Dendritic cell treated with granulocyte-macrophage colony-stimulating factor and Interleukin-4, amounts not matched to agents 40 ng/mL and 50 ng/mL, for 4 days (primary cell): ENCODE measurements at regions not wholly inside any gene's neighbourhood (a gene's known extent, or its start where the extent isn't known, plus 50 kb on each side); places are given as distances from the start of the nearest gene placed in this dataset.
"Not testable (repeated sequence)": the region's sequence is repeated elsewhere in the genome, so short reads cannot be mapped to it uniquely, and the experiment has no call there.

ENCODE experiments used
- H3K27ac Mint-ChIP-seq: one replicate; pipeline ENCODE4 v1.8.0; 2022; ENCODE audit warnings: mild to moderate bottlenecking, mixed read lengths
- H3K27me3 Mint-ChIP-seq: one replicate; pipeline ENCODE4 v1.8.0; 2022; ENCODE audit warnings: mild to moderate bottlenecking, mixed read lengths
- H3K36me3 Mint-ChIP-seq: one replicate; pipeline ENCODE4 v1.8.0; 2022; ENCODE audit warnings: low read depth, mixed read lengths
- H3K4me1 Mint-ChIP-seq: one replicate; pipeline ENCODE4 v1.8.0; 2022; ENCODE audit warnings: low read depth, mixed read lengths
- H3K4me3 Mint-ChIP-seq: one replicate; pipeline ENCODE4 v1.8.0; 2022; ENCODE audit warnings: mild to moderate bottlenecking, moderate library complexity, mixed read lengths
- H3K9me3 Mint-ChIP-seq: one replicate; pipeline ENCODE4 v1.8.0; 2022; ENCODE audit warnings: mixed read lengths
- intact Hi-C: fragments of 100-400 bp; cut with micrococcal nuclease; formaldehyde crosslinking; loops from one replicate; pipeline ENCODE4 v1.15.0; 2022

DNA sequence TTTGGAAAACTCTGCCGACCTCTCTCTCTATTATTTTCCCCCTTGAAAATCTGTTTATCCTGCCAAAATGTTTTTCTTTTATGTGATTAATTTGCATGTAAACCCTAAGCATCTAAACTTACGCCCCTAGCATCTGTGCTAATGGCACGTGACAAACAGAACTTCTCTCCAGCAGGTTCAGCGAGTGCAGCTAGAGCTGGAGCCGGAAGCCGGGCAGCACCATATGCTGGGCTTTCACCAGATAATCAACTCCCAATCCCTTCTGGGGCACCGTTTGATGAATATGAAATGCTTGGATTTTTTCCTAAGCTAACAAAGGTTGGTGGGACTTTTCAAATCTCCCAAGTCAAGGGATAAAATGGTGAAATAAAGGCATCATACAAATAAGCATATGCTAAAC, 667.5 kb upstream of the TMEM132C start:
- no peak overlapping the region for H3K27ac Mint-ChIP-seq
- H3K36me3 Mint-ChIP-seq: no peaks in the 10 kb centered on the region
- no peaks in the 10 kb centered on the region for H3K27me3 Mint-ChIP-seq
- H3K9me3 Mint-ChIP-seq: no peaks in the 10 kb centered on the region
- no peak overlapping the region for H3K4me3 Mint-ChIP-seq
- H3K4me1 Mint-ChIP-seq: no peaks in the 10 kb centered on the region
- intact Hi-C loops: no loop called here

DNA sequence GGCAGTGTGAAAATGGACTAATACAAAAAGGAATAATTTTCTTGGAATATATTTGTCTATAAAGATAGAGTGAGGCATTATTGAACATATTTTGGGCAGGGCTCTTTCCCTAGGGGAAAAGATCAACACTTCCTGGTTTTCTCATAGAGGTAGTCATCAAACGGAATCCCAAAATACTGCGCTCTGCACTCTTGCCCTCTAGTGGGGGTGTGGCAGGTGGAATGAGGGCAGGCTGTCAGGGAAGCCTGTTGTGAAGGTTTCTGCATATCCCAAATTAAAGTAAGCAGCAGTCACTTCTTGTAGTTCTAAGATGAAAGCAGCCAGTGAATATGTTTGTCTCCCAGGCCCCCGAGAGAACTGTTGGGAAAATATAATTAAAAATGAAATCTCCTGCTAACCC, 666.8 kb upstream of the TMEM132C start:
- H3K9me3 Mint-ChIP-seq: no peaks in the 10 kb centered on the region
- no peak overlapping the region for H3K4me3 Mint-ChIP-seq
- H3K36me3 Mint-ChIP-seq: no peaks in the 10 kb centered on the region
- intact Hi-C loops: no loop called here
- H3K27me3 Mint-ChIP-seq: no peaks in the 10 kb centered on the region
- H3K27ac Mint-ChIP-seq: no peak overlapping the region
- H3K4me1 Mint-ChIP-seq: no peaks in the 10 kb centered on the region

GRCh38 chr12:127606476-127607015, 660.4 kb upstream of the TMEM132C start:
- H3K4me1 Mint-ChIP-seq: no peaks in the 10 kb centered on the region
- intact Hi-C loops: no loop called here
- peaks cover 24% of the 10 kb centered on the region for H3K9me3 Mint-ChIP-seq
- H3K36me3 Mint-ChIP-seq: no peaks in the 10 kb centered on the region
- no peak overlapping the region for H3K27ac Mint-ChIP-seq
- H3K27me3 Mint-ChIP-seq: no peaks in the 10 kb centered on the region
- no peak overlapping the region for H3K4me3 Mint-ChIP-seq

GRCh38 chr12:127607146-127607725, 659.7 kb upstream of the TMEM132C start:
- no peak overlapping the region for H3K4me3 Mint-ChIP-seq
- no peaks in the 10 kb centered on the region for H3K4me1 Mint-ChIP-seq
- intact Hi-C loops: no loop called here
- H3K27ac Mint-ChIP-seq: no peak overlapping the region
- no peaks in the 10 kb centered on the region for H3K27me3 Mint-ChIP-seq
- H3K36me3 Mint-ChIP-seq: no peaks in the 10 kb centered on the region
- H3K9me3 Mint-ChIP-seq: peaks cover 24% of the 10 kb centered on the region

GRCh38 chr12:127608359-127608758, 658.6 kb upstream of the TMEM132C start:
- intact Hi-C loops, H3K36me3 Mint-ChIP-seq, H3K27ac Mint-ChIP-seq, H3K4me3 Mint-ChIP-seq, H3K27me3 Mint-ChIP-seq, H3K4me1 Mint-ChIP-seq: not testable (repeated sequence)
- peaks cover 24% of the 10 kb centered on the region for H3K9me3 Mint-ChIP-seq

GRCh38 chr12:127613056-127613455, 653.9 kb upstream of the TMEM132C start:
- Mint-ChIP-seq H3K4me3 (no peak overlapping the region), H3K4me1 (no peaks in the 10 kb centered on the region), H3K36me3 (no peaks in the 10 kb centered on the region), H3K27me3 (no peaks in the 10 kb centered on the region), H3K27ac (no peak overlapping the region), H3K9me3 (peaks cover 42% of the 10 kb centered on the region)
- intact Hi-C loops: no loop called here

DNA sequence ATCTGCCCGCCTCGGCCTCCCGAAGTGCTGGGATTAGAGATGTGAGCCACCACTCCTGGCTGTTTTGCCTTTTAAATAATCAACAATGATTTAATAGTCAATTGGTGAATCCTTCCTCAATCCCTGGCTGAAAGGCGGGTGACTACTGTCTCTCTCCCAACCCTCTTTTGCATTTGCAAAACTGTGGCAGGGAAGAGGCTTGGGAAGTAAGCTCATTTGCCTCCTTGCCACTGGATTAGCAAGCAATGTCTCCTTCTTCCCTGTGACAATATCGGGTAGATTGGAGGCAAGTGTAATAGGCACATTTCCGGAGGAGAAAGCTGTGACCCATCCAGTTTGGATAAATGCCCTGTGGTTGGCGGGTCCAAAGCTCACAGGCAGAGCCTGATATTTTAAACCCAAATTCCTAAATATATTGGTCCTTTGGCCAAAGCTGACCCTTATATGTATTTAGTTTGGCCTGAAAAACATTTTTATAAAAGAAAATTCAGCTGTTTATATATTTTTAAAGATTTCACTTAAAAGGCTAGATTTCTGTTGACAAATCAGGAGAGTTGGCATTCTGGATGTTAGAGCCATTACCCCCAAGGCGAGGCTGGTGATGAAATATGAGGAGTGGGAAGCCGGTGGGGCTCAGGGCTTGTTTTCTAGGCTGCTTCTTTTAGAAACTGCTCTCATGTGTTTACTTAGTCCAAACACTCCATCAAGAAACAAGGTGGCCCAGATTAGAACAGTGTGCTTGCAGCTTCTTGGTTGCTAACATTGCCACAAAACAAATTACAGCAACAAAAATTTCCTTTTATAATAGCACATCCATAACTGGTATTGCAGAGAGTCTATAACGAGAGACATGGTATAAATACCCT, 646.9 kb upstream of the TMEM132C start:
- Mint-ChIP-seq H3K4me3 (no peak overlapping the region), H3K9me3 (peaks cover 70% of the 10 kb centered on the region), H3K27me3 (no peaks in the 10 kb centered on the region), H3K27ac (no peak overlapping the region), H3K4me1 (no peaks in the 10 kb centered on the region), H3K36me3 (no peaks in the 10 kb centered on the region)
- intact Hi-C loops: no loop called here

DNA sequence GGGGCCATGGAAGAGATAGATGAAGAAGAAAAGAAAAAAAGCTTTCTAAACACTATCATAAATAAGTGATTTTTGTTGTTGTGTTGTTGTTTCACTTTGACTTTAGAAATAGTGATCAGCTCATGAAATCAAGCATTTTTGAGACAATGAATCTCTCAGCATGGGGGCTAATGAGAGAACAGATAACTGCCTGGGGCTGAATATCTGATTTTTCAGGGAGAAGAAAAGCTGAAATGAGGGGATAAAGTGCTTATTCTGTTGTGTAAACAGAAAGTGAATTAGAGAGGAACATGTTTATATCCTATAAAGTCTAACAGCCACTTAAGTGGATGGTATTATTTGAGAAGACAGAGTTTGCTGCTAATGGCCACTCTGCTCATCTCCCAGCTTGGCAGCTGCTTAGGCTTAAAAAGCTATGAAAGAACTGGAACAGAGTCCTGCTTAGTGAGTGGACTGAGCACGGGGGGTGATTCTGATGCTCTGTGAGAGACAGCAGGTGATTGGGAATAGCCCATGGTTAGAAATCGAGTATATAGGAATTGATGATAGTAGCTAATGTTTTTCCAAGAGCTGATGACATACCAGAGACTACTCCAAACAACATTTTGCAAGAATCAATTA, 646.1 kb upstream of the TMEM132C start:
- Mint-ChIP-seq H3K4me1 (no peaks in the 10 kb centered on the region), H3K36me3 (no peaks in the 10 kb centered on the region), H3K4me3 (no peak overlapping the region), H3K27ac (no peak overlapping the region), H3K9me3 (peaks cover 70% of the 10 kb centered on the region), H3K27me3 (no peaks in the 10 kb centered on the region)
- intact Hi-C loops: no loop called here

- intact Hi-C loops: no loop called here
- Mint-ChIP-seq H3K36me3 (no peaks in the 10 kb centered on the region), H3K4me3 (no peak overlapping the region), H3K9me3 (peaks cover 66% of the 10 kb centered on the region), H3K27ac (no peak overlapping the region), H3K4me1 (no peaks in the 10 kb centered on the region), H3K27me3 (no peaks in the 10 kb centered on the region)
Measured at GRCh38 chr12:127621366-127621765, 645.6 kb upstream of the TMEM132C start.

DNA sequence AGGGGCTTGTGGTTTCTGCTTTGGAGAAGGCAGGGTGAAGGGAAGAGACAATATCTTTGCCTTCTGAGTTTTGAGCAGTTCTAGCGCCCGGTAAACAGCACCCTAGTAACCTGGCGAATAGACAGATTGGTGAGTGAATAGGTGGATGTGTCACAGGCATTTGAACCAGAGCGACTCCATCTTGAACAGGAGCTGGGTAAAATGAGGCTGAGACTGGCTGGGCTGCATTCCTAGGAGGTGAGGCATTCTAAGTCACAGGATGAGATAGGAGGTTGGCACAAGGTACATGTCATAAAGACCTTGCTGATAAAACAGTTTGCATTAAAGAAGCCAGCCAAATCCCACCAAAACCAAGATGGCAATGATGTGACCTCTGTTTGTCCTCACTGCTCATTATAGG, 643.6 kb upstream of the TMEM132C start:
- H3K27ac Mint-ChIP-seq: no peak overlapping the region
- H3K36me3 Mint-ChIP-seq: no peaks in the 10 kb centered on the region
- peaks cover 52% of the 10 kb centered on the region for H3K9me3 Mint-ChIP-seq
- H3K4me1 Mint-ChIP-seq: no peaks in the 10 kb centered on the region
- H3K27me3 Mint-ChIP-seq: no peaks in the 10 kb centered on the region
- no peak overlapping the region for H3K4me3 Mint-ChIP-seq
- intact Hi-C loops: no loop called here

- no peak overlapping the region for H3K27ac Mint-ChIP-seq
- H3K36me3 Mint-ChIP-seq: no peaks in the 10 kb centered on the region
- H3K4me3 Mint-ChIP-seq: no peak overlapping the region
- intact Hi-C loops: no loop called here
- H3K4me1 Mint-ChIP-seq: no peaks in the 10 kb centered on the region
- H3K27me3 Mint-ChIP-seq: no peaks in the 10 kb centered on the region
- peaks cover 46% of the 10 kb centered on the region for H3K9me3 Mint-ChIP-seq
Measured at GRCh38 chr12:127625176-127625771, 641.7 kb upstream of the TMEM132C start.

DNA sequence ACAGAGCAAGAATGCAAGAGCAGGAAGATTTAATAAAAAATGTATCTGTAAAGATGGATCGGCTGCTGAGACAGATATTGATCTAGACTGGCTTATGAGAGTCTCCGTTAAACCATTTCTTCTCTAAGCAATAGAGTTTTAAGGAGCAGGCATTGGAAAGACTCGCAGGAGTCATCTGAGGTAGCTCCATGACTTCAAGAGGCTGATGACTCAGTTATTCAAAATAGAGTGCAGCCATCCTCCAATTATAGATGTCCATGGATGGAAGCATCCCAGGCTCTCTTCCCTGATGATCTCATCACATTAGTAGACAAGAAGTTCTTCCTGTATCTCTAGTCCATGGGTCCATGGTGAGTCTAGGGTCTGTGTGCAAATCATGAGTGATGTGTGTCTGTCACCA, 638.3 kb upstream of the TMEM132C start:
- no peak overlapping the region for H3K27ac Mint-ChIP-seq
- intact Hi-C loops: no loop called here
- no peaks in the 10 kb centered on the region for H3K4me1 Mint-ChIP-seq
- H3K36me3 Mint-ChIP-seq: no peaks in the 10 kb centered on the region
- no peaks in the 10 kb centered on the region for H3K27me3 Mint-ChIP-seq
- peaks cover 12% of the 10 kb centered on the region for H3K9me3 Mint-ChIP-seq
- no peak overlapping the region for H3K4me3 Mint-ChIP-seq

- H3K4me3 Mint-ChIP-seq: no peak overlapping the region
- no peaks in the 10 kb centered on the region for H3K4me1 Mint-ChIP-seq
- no peaks in the 10 kb centered on the region for H3K27me3 Mint-ChIP-seq
- intact Hi-C loops: no loop called here
- H3K36me3 Mint-ChIP-seq: no peaks in the 10 kb centered on the region
- peaks cover 8% of the 10 kb centered on the region for H3K9me3 Mint-ChIP-seq
- no peak overlapping the region for H3K27ac Mint-ChIP-seq
Measured at GRCh38 chr12:127629066-127629820, 637.7 kb upstream of the TMEM132C start.
